AG10803 (cell line): ENCODE measurements at regions not wholly inside any gene's neighbourhood (a gene's known extent, or its start where the extent isn't known, plus 50 kb on each side); places are given as distances from the start of the nearest gene placed in this dataset.

Source experiments
- DNase-seq: peaks from one replicate; pipeline ENCODE4 v3.0.0; 2010; ENCODE audit warnings: low read depth
- H3K4me3 ChIP-seq: 2 replicates; pipeline ENCODE4 v1.5.1; 2011; ENCODE audit warnings: mild to moderate bottlenecking, low read length, control low read depth
- CTCF ChIP-seq: conservative IDR thresholded peaks from 2 replicates; pipeline ENCODE4 v1.5.1; 2011; ENCODE audit warnings: mild to moderate bottlenecking, low read length, control low read depth, inconsistent platforms

GRCh38 chr10:44240584-44241205 is 144.2 kb downstream of the CXCL12 start:
- no peak for TF ChIP-seq CTCF
- DNase-seq: no peak
- H3K4me3 ChIP-seq: no peak overlapping the region

DNA sequence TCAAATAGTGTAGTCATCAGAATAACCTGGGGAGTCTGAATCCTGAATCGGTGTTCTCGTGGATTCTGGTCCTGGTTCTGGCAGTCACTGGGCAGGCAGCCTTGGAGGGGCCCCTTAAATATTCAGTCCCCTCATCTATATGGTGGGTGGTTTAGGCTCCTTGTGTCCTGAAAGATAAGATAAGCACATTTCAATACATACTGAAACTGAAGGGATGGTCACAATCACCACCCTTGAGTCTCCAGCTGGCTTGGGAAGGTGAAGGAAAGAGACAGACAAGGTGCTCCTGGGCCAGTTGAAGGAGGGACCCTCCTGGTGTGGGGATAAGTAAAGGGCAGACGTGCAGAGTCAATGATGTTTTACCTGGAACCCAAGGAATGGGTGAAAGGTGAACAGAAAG is 146.7 kb downstream of the CXCL12 start:
- H3K4me3 ChIP-seq: no peak overlapping the region
- DNase-seq: no peak
- no peak for TF ChIP-seq CTCF

DNA sequence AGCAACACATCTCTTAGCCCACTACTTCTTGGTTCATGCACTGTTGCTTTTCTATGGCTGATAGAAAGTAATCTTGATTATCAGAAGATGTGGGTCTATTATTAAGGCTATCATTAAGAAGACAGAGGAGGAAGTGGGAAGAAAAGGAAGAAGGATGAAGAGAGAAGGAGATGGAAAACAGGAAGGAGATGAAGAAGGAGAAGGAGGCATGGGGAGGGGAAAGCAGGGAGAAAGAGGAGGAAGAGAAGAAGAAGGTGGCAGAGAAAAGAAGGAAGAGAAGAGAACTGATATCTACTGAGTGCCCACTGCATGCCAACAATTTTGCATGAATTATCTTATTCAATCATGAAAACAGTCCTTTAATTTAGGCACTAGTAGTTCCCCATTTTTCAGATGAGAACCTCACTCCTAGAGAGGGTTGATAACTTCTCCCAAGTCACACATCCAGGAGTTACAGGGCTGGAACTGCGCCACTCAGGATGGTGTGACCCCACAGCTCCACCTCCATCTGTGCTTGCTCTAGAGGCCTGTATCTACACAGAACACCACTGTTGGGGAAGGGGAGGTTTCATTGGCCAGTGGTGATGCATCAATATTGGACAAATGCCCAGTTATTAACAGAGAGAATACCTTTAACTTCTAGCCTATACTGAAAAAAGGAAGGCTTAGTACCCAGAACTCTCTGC is 147.4 kb downstream of the CXCL12 start:
- H3K4me3 ChIP-seq: no peak overlapping the region
- no peak for DNase-seq
- no peak for TF ChIP-seq CTCF

DNA sequence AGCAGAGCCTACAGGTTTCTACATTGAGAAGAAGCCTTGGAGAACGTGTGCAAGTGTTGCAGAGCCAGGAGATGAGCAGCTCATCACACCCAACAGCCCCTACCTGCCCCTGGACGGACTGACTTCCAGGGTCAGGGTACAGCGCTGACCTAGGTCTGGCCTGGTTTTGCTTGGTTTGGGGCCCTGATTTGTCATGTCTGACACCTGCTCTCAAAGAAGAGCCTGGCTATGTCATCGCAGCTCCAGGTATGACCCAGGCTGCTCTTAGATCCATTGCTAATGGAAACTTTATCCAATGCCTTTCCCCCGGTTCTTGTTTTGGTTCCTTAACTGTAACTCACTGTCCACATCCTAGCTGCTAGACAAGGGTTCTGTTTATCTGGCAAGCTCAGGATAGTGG is 149.5 kb downstream of the CXCL12 start:
- no peak for TF ChIP-seq CTCF
- no peak for DNase-seq
- no peak overlapping the region for H3K4me3 ChIP-seq

GRCh38 chr10:44234483-44234875 is 150.4 kb downstream of the CXCL12 start:
- TF ChIP-seq CTCF: no peak
- no peak overlapping the region for H3K4me3 ChIP-seq
- DNase-seq: peak; percentile 64

DNA sequence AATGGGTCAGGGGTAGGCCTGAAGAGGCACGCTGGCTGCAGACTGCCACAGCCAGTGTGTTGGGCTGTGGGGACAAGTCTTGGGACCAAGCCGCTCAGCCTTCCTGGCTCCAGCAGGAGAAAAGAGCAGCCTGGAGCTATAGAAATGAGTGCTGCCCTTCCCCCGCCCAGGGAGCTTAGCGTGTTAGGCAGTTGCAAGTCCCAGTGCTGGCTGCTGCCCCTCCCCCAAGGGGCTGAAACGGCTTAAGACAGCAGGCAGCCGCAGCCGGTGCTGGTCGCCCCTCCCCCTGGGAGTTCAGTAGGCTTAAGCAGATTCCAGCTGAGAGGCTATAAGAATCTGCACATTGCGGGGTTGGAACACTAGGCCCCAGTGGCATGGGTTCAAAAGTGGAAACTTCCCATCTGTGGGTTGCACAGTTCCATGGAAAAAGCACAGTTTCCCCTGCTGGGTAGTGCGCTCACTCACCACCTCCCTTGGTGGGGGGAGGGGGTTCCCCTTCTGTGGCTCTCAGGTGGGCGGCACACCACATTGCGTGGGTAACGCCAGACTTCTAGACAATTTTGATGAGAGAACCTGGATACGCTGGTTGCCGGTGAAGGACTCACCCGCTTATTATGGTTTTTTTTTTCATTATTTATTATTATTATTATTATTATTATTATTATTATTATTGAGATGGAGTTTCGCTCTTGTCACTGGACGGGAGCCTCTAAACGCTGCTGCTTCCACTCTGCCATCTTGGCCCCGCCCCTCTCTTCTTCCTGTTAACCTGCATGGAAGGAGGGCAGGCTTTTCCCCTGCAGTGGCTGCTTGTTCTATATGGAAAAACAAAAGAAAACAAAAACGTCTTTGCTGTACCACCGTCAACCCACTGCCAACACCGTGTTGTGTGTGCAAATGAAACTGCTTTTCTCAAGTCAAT is 151.1 kb downstream of the CXCL12 start:
- TF ChIP-seq CTCF: no peak
- no peak overlapping the region for H3K4me3 ChIP-seq
- DNase-seq: no peak
